ENCODE measurements at regions not wholly inside any gene's neighbourhood (a gene's known extent, or its start where the extent isn't known, plus 50 kb on each side); places are given as distances from the start of the nearest gene placed in this dataset.

DNA sequence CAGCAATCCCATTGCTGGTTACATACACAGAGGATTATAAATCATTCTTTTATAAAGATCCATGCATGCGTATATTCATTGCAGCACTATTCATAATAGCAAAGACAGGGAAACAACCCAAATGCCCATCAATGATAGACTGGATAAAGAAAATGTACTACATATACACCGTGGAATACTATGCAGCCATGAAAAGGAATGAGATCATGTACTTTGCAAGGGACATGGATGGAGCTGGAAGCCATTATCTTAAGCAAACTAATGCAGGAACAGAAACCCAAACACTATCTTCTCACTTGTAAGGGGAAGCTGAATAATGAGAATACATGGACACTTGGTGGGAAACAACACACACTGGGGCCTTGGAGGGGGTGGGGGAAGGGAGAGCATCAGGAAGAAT is 529.7 kb downstream of the TBC1D32 start:
- Histone ChIP-seq H3K4me3 (no peak overlapping the region), H3K27ac (no peak overlapping the region), H3K9me3 (no peaks in the 10 kb centered on the region), H3K27me3 (ENCODE audit: low read depth) (no peaks in the 10 kb centered on the region), H3K36me3 (no peaks in the 10 kb centered on the region), H3K4me1 (no peaks in the 10 kb centered on the region)
- TF ChIP-seq, protein P1, sequence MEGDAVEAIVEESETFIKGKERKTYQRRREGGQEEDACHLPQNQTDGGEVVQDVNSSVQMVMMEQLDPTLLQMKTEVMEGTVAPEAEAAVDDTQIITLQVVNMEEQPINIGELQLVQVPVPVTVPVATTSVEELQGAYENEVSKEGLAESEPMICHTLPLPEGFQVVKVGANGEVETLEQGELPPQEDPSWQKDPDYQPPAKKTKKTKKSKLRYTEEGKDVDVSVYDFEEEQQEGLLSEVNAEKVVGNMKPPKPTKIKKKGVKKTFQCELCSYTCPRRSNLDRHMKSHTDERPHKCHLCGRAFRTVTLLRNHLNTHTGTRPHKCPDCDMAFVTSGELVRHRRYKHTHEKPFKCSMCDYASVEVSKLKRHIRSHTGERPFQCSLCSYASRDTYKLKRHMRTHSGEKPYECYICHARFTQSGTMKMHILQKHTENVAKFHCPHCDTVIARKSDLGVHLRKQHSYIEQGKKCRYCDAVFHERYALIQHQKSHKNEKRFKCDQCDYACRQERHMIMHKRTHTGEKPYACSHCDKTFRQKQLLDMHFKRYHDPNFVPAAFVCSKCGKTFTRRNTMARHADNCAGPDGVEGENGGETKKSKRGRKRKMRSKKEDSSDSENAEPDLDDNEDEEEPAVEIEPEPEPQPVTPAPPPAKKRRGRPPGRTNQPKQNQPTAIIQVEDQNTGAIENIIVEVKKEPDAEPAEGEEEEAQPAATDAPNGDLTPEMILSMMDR (IDR thresholded peaks at IDR 0.05), result no peak
- ATAC-seq (no peak), DNase-seq (no peak)
- intact Hi-C loops (cut with DNase I), result no loop called here

- Histone ChIP-seq H3K27me3 (ENCODE audit: low read depth) (no peaks in the 10 kb centered on the region), H3K9me3 (no peaks in the 10 kb centered on the region), H3K36me3 (no peaks in the 10 kb centered on the region), H3K4me3 (no peak overlapping the region), H3K4me1 (no peaks in the 10 kb centered on the region), H3K27ac (no peak overlapping the region)
- DNase-seq (no peak), ATAC-seq (no peak)
- TF ChIP-seq, protein P1 (IDR thresholded peaks at IDR 0.05), result no peak
- intact Hi-C loops (cut with DNase I), result no loop called here
Measured at GRCh38 chr6:120786682-120787081, 547.6 kb downstream of the TBC1D32 start.

DNA sequence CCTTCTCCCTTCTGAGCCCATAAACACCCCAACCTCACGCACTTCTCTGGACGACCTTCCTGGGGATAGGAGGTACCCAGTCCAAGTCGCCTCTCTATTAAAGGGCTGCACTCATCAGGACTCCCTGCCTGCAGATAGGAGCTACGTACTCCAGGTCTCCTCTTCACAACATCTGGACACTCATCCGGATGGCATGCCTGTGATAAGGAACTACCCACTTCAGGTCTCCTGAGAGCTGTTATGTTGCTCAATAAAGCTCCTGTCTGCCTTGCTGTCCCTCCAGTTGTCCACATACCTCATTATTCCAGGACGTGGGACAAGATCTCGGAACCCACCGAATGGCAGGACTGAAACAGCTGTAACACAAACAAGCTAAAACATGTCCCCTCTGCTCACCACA is 548.0 kb downstream of the TBC1D32 start:
- Histone ChIP-seq H3K4me1 (no peaks in the 10 kb centered on the region), H3K4me3 (no peak overlapping the region), H3K27me3 (ENCODE audit: low read depth) (no peaks in the 10 kb centered on the region), H3K9me3 (no peaks in the 10 kb centered on the region), H3K27ac (no peak overlapping the region), H3K36me3 (no peaks in the 10 kb centered on the region)
- DNase-seq (no peak), ATAC-seq (peak in 1 of 2 donors; percentile 35)
- TF ChIP-seq, protein P1 (IDR thresholded peaks at IDR 0.05), result no peak
- intact Hi-C loops (cut with DNase I), result no loop called here

DNA sequence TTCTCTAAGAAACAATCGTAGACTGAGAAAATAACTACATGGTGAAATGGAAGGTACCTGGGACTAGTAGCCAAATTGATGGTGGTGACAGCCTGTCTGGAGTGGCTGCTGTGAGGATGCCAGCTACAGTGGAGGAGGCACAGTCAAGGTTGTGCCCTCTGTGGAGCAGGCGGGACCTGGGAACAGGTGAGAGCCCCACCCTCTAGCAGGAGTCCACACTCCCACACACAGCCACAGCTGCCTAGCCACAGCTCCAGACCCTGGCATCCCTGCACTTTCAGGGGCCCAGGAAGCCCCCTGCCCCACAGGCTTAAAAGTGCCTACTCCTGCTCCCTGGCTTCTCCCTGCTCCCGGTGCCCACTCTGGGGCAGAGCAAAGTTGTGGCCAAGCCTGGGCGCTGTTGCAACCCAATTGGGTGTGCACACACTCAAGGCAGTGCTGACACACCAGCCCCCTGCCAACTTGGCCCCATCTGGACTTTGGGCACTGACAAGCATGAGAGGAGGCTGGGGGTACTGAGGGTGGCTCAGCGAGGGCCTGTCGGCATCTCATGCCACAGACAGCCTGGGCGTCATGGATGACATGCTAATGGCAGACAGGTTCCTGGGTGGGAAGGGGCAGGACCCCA is 548.7 kb downstream of the TBC1D32 start:
- Histone ChIP-seq H3K36me3 (no peaks in the 10 kb centered on the region), H3K4me1 (no peaks in the 10 kb centered on the region), H3K27ac (no peak overlapping the region), H3K4me3 (no peak overlapping the region), H3K9me3 (no peaks in the 10 kb centered on the region), H3K27me3 (ENCODE audit: low read depth) (no peaks in the 10 kb centered on the region)
- peak in 1 of 2 donors; percentile 27 for ATAC-seq
- intact Hi-C loops (cut with DNase I), result no loop called here
- TF ChIP-seq, protein P1 (IDR thresholded peaks at IDR 0.05), result no peak
- no peak for DNase-seq

- TF ChIP-seq, protein P1 (IDR thresholded peaks at IDR 0.05), result no peak
- H3K27ac ChIP-seq, result no peak overlapping the region
- intact Hi-C loops (cut with DNase I), result no loop called here
- no peak for DNase-seq
- H3K4me3 ChIP-seq, result no peak overlapping the region
- H3K36me3 ChIP-seq, result no peaks in the 10 kb centered on the region
- no peaks in the 10 kb centered on the region for H3K4me1 ChIP-seq
- H3K9me3 ChIP-seq, result no peaks in the 10 kb centered on the region
- no peaks in the 10 kb centered on the region for H3K27me3 ChIP-seq (ENCODE audit: low read depth)
- ATAC-seq, result peak in 1 of 2 donors; percentile 27
Measured at GRCh38 chr6:120779441-120779840, 554.8 kb downstream of the TBC1D32 start.

All from lower lobe of right lung (tissue), 2 donors.